GM18907 (cell line): ENCODE measurements at regions not wholly inside any gene's neighbourhood (a gene's known extent, or its start where the extent isn't known, plus 50 kb on each side); places are given as distances from the start of the nearest gene placed in this dataset.
"Not testable (repeated sequence)": the region's sequence is repeated elsewhere in the genome, so short reads cannot be mapped to it uniquely, and the experiment has no call there.

Experiments
- ATAC-seq: cut with Tn5 transposase; IDR thresholded peaks from one replicate; pipeline ENCODE4 v1.9.1; 2021; ENCODE audit warnings: mild to moderate bottlenecking, moderate library complexity; ENCODE audit not compliant: unreplicated experiment

GRCh38 chr6:11304946-11305345, 72.5 kb upstream of the NEDD9 start:
- ATAC-seq: no peak

- not testable (repeated sequence) for ATAC-seq
Observed at GRCh38 chr6:11299876-11300428, 67.5 kb upstream of the NEDD9 start.

- ATAC-seq: not testable (repeated sequence)
Observed at GRCh38 chr6:11299421-11299784, 66.9 kb upstream of the NEDD9 start.

DNA sequence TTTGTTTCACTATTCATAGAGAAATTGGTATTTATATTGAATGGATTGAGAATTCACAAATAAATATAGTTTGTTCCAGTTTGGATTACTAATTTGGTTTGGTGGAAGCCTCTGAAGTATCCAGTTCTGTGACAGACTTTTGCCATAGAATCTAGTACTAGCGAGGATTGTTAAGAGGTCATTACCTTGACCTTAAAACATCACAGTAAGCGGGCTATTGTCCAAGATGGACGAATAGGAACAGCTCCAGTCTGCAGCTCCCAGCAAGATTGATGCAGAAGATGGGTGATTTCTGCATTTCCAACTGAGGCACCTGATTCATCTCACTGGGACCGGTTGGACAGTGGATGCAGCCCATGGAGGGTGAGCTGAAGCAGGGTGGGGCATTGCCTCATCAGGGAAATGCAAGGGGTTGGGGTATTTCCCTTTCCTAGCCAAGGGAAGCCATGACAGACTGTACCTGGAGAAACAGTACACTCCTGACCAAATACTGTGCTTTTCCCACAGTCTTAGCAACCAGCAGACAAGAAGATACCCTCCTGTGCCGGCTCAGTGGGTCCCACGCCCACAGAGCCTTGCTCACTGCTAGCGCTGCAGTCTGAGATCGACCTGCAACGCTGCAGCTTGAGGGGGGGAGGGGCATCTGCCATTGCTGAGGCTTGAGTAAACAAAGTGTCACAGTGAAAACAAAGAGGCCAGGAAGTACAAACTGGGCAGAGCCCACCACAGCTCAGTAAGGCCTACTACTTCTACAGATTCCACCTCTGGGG, 66.4 kb upstream of the NEDD9 start:
- no peak for ATAC-seq

DNA sequence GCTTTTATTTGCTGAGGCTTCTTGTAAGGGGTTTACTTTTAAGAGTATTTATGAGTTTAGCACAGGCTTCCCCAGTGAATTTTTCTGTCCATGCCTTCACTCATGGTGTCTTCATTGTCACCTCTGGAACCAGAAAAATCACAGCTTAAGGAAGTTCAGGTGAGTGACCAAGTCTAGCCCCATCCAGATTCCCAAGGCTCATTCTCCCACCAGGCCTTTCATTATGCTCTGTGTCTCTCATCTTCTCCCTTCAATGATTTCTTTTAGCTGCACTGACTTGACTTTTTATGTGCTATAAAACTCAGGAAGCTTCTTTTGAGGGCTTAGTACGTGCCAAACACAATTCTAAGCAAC, 64.9 kb upstream of the NEDD9 start:
- no peak for ATAC-seq

GRCh38 chr6:11296449-11297375, 64.2 kb upstream of the NEDD9 start:
- no peak for ATAC-seq

DNA sequence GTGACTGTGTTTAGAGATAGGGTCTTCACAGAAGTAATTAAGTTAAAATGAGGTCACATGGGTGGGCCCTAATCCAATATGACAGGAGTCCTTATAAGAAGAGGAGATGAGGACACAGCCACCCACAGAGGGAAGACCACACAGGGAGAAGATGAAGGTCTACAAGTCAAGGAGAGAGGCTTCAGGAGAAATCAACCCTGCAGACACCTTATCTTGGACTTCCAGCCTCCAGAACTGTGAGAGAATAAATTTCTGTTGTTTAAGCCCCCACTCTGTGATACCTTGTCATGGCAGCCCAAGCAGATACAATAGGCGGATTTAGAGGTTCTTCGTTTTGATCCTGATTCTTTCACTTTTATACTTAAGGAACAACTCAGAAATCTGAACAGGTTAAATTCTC, 63.5 kb upstream of the NEDD9 start:
- ATAC-seq: no peak

- no peak for ATAC-seq
Observed at GRCh38 chr6:11294228-11294627, 61.8 kb upstream of the NEDD9 start.

GRCh38 chr6:11292594-11293236, 60.2 kb upstream of the NEDD9 start:
- ATAC-seq: no peak

DNA sequence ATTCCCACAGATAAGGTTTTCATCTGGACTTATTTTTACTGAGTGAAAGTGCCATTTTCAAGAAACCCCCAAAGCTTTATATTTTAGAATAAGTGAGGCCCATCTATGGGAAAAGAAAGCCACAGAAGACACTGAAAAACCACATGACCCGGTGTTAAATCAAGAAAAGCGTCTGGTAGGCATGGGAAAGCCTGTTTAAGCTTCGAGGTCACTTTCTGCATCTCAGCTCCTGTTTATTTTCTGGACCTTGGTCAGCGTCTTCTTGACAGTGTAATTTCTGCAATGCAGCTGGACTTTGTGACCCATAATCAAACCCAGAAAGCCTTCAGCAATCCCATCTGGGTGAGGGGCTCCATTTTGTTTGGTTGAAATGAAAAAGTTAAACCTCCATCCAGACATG, 59.6 kb upstream of the NEDD9 start:
- ATAC-seq: no peak

DNA sequence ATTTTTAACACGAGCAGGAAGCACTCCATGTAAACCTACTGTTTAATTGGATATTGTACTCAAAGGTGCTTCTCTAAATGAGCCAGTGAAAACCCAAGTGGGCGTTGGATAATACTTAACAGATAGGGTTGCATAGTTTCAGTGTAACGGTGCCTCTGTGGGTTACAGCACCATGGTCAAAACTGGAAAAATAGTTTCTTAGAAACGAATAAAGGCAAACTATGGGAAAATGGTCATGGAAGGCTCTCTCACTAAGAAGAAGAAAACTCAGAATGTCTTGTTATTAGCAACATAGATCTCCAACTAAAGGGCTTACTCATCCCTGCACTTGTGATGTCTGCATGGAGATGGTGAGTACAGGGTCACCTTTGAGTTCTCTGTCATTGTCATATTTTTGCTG, 59.1 kb upstream of the NEDD9 start:
- no peak for ATAC-seq

DNA sequence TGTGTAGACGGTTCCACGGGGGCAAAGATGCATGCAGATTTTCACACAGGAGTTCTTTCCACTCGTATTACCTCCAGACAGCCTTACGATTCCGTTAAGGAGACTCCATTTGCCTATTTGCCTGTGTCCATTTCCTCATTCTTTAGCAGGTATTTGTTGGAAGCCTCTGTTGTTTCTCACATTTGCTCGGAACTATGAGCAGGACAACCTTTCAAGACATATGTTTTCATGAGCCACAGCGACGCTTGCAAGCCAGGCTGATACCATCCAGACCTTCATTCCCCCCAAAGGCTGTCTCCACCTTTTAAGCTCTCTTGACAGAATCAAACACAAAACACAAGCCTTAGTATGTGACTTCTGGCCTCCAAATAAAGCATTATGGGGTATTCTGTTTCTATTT, 57.6 kb upstream of the NEDD9 start:
- ATAC-seq: no peak

- no peak for ATAC-seq
Observed at GRCh38 chr6:11288065-11288464, 55.6 kb upstream of the NEDD9 start.

- ATAC-seq: no peak
Observed at GRCh38 chr6:11284996-11285395, 52.5 kb upstream of the NEDD9 start.

GRCh38 chr6:11283629-11284028, 51.2 kb upstream of the NEDD9 start:
- no peak for ATAC-seq

DNA sequence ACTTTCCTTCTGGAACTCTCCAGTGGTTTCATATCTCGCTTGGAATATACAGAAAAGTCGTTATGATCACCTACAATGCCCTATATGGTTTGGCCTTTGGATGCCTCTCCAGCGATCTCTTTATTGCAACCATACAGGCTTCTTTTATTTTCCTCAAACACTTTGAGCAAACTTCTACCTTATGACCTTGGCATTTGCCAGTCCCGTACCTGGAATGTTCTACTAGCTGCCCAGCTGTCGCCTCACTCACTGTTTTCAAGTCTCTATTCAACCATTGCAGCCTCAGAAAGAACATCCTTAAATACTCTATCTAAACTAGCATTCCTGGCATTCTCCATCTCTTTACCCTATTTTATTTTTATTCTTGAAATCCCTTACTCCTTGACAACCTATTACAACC, 50.4 kb upstream of the NEDD9 start:
- ATAC-seq: no peak
